RWPE2 (cell line): ENCODE measurements at regions not wholly inside any gene's neighbourhood (a gene's known extent, or its start where the extent isn't known, plus 50 kb on each side); places are given as distances from the start of the nearest gene placed in this dataset.

Experiments used
- ATAC-seq: fragments of 200-7000 bp; cut with Tn5 transposase; 3 replicates; pipeline ENCODE4 v1.9.1; 2021; ENCODE audit warnings: low read depth
- DNase-seq: peaks from one replicate; pipeline ENCODE4 v3.0.0-alpha.2; 2020; ENCODE audit warnings: low spot score
- H3K27ac ChIP-seq: fragments of 450-650 bp; 2 replicates; pipeline ENCODE4 v1.5.1; 2017; ENCODE audit warnings: mild to moderate bottlenecking; ENCODE audit not compliant: poor library complexity, severe bottlenecking
- H3K27me3 ChIP-seq: fragments of 250-450 bp; sonication (Bioruptor Pico); 2 replicates; pipeline ENCODE4 v1.5.1; 2021; ENCODE audit warnings: mild to moderate bottlenecking, moderate library complexity; ENCODE audit not compliant: insufficient read depth, poor library complexity, severe bottlenecking
- H3K36me3 ChIP-seq: fragments of 250-450 bp; sonication (Bioruptor Pico); 2 replicates; pipeline ENCODE4 v1.5.1; 2020; ENCODE audit warnings: low read depth, mild to moderate bottlenecking, moderate library complexity
- H3K4me1 ChIP-seq: fragments of 250-450 bp; sonication (Bioruptor Pico); 2 replicates; pipeline ENCODE4 v1.5.1; 2021; ENCODE audit warnings: mild to moderate bottlenecking, moderate library complexity; ENCODE audit not compliant: insufficient read depth, poor library complexity, severe bottlenecking
- H3K4me3 ChIP-seq: fragments of 250-450 bp; sonication (Bioruptor Pico); 2 replicates; pipeline ENCODE4 v1.5.1; 2021; ENCODE audit warnings: mild to moderate bottlenecking, moderate library complexity; ENCODE audit not compliant: severe bottlenecking
- H3K9me3 ChIP-seq: fragments of 250-450 bp; sonication (Bioruptor Pico); 2 replicates; pipeline ENCODE4 v1.5.1; 2021; ENCODE audit warnings: mild to moderate bottlenecking, moderate library complexity; ENCODE audit not compliant: severe bottlenecking
- CTCF ChIP-seq: fragments of 450-650 bp; IDR thresholded peaks from one replicate; pipeline ENCODE4 v1.5.1; 2017; ENCODE audit warnings: mild to moderate bottlenecking, moderate library complexity; ENCODE audit not compliant: poor library complexity, severe bottlenecking

GRCh38 chr3:56998076-56998529 is 62.4 kb upstream of the SPATA12 start:
- Histone ChIP-seq H3K27ac (no peak overlapping the region), H3K4me3 (no peak overlapping the region), H3K4me1 (no peaks in the 10 kb centered on the region), H3K36me3 (no peaks in the 10 kb centered on the region), H3K9me3 (no peaks in the 10 kb centered on the region), H3K27me3 (no peaks in the 10 kb centered on the region)
- no peak for TF ChIP-seq CTCF
- DNase-seq (no peak), ATAC-seq (no peak)

- H3K4me3 ChIP-seq: no peak overlapping the region
- no peaks in the 10 kb centered on the region for H3K36me3 ChIP-seq
- H3K4me1 ChIP-seq: no peaks in the 10 kb centered on the region
- no peak for TF ChIP-seq CTCF
- H3K9me3 ChIP-seq: no peaks in the 10 kb centered on the region
- DNase-seq (no peak), ATAC-seq (no peak)
- H3K27ac ChIP-seq: no peak overlapping the region
- H3K27me3 ChIP-seq: no peaks in the 10 kb centered on the region
These were observed 62.8 kb upstream of the SPATA12 start for GRCh38 chr3:56997675-56998074.

GRCh38 chr3:56997041-56997440 is 63.4 kb upstream of the SPATA12 start:
- no peak for TF ChIP-seq CTCF
- Histone ChIP-seq H3K27ac (no peak overlapping the region), H3K4me3 (no peak overlapping the region)

GRCh38 chr3:56994391-56994790 is 66.1 kb upstream of the SPATA12 start:
- Histone ChIP-seq H3K36me3 (no peaks in the 10 kb centered on the region), H3K27ac (no peak overlapping the region), H3K27me3 (no peaks in the 10 kb centered on the region), H3K4me3 (no peak overlapping the region), H3K9me3 (no peaks in the 10 kb centered on the region), H3K4me1 (no peaks in the 10 kb centered on the region)
- TF ChIP-seq CTCF: no peak
- DNase-seq (no peak), ATAC-seq (no peak)

More at GRCh38 chr3:56997041-56997440, 63.4 kb upstream of the SPATA12 start:
- Histone ChIP-seq H3K36me3 (no peaks in the 10 kb centered on the region), H3K4me1 (no peaks in the 10 kb centered on the region), H3K27me3 (no peaks in the 10 kb centered on the region), H3K9me3 (no peaks in the 10 kb centered on the region)
- DNase-seq (no peak), ATAC-seq (no peak)

- Histone ChIP-seq H3K27ac (no peak overlapping the region), H3K36me3 (no peaks in the 10 kb centered on the region), H3K4me1 (no peaks in the 10 kb centered on the region), H3K4me3 (no peak overlapping the region), H3K9me3 (no peaks in the 10 kb centered on the region), H3K27me3 (no peaks in the 10 kb centered on the region)
- DNase-seq (no peak), ATAC-seq (no peak)
- no peak for TF ChIP-seq CTCF
These were observed 69.8 kb upstream of the SPATA12 start for GRCh38 chr3:56990641-56991015.
